ENCODE measurements at regions not wholly inside any gene's neighbourhood (a gene's known extent, or its start where the extent isn't known, plus 50 kb on each side); places are given as distances from the start of the nearest gene placed in this dataset.
A peak's percentile ranks its signal among the peaks of the same experiment; 100 is the strongest.
"Not testable (repeated sequence)": the region's sequence is repeated elsewhere in the genome, so short reads cannot be mapped to it uniquely, and the experiment has no call there.

- DNase-seq (ENCODE audit: low spot score): no peak
Observed at GRCh38 chr4:112708772-112709171, 71.8 kb downstream of the LARP7 start.

DNA sequence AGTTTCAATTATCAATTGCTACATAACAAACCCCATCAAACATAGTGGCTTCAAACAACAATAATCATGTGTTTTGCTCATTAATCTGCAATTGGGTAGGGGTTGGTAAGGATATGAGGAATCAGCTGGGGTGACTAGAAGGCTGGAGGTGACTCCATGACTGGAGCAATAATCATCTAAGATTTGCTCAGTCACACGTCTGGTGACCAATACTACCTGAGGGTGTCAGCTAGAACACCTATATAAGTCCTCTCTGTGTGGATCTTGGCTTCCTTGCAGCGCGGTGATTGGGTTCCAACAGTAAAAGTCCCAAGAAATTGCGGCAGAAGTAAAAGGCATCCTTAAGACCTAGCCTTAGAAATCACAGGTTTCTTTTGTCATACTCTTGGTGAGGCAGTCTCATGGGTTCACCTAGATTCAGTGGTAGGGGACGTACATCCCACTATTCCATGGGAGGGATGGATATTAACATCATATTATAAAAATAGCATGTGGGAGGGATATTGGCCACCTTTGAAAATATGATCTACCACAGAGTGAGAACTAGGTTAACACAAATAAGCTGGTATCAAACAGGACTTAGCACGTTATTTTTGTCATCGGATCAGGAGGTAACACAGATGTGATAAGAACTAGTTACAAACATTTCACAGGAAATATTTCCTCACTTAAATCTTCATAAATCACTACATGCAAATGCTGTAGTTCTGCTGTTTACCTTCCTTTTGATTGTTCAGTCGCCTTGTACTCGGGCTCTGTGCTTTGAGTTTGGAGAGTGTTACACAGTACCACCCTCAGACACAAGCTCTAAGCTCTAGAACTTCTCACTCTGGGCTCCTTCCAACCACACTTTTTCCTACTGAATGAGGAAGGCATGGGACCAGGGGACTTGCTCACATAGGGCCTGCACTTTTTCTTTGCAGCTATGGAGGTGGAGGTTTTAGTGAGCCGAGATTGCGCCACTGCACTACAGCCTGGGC lies 78.3 kb downstream of the LARP7 start:
- no peak for DNase-seq (ENCODE audit: low spot score)

DNA sequence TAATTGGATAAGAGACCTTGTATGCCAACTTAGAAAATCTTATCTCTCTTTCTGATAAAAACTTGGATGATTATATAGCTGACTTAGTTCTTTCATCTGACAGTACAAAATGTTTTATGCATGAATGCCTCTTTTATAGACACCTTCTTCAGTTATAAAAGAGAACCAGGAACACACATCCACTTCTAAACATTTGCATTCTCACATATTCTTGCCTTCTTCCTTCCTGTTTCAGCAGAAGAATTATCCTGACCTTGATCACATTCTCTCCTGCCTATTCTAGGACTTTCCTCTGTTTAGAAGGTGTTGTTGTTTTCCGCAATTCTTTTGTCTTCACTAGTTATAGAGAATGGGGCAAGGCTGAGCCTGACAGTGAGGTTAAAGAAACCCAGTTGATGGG lies 80.9 kb downstream of the LARP7 start:
- DNase-seq (ENCODE audit: low spot score): no peak

DNA sequence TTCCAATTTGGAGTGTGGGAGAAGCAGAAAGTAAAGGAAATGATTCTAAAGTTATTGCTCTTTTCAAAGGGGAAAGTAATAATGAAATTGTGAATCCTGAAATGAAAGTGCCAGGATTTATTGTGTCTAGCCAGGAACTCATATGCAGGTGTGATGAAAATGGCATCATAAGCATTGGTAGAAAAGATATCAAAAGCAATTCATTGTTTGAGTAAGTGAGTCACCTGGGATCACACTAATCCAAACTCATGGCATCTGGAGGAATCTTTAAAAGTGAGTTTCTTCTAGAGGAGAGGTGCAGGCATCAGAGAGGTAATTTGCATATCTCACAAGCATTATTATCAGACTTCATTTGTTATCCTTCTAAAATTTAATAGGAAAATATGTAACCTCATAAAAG lies 84.7 kb downstream of the LARP7 start:
- DNase-seq (ENCODE audit: low spot score): no peak

DNA sequence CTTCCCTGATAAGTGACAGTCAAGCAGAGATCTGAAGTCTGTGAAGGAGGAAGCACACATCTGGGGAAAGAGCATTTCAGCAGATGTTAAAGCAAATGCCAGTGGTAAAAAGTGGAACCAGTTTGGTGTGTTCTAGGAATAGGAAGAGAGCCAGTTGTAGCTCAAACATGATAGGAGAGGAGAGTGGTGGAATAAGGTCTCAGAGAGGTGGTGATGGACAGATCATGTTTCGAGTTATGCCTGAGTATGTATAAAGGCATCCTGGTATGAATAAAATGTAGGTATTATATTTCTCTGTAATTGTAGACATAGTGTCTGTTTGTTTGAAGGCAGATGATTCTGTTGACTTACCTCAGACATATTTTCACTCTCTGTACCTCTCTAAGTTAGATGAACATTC lies 89.1 kb downstream of the LARP7 start:
- no peak for DNase-seq (ENCODE audit: low spot score)

GRCh38 chr4:112727728-112728127 lies 90.8 kb downstream of the LARP7 start:
- not testable (repeated sequence) for DNase-seq (ENCODE audit: low spot score)

GRCh38 chr4:112731715-112732114 lies 94.8 kb downstream of the LARP7 start:
- DNase-seq (ENCODE audit: low spot score): no peak

- DNase-seq (ENCODE audit: low spot score): no peak
Observed at GRCh38 chr4:112732142-112732541, 95.2 kb downstream of the LARP7 start.

GRCh38 chr4:112735474-112735951 lies 98.6 kb downstream of the LARP7 start:
- no peak for DNase-seq (ENCODE audit: low spot score)

DNA sequence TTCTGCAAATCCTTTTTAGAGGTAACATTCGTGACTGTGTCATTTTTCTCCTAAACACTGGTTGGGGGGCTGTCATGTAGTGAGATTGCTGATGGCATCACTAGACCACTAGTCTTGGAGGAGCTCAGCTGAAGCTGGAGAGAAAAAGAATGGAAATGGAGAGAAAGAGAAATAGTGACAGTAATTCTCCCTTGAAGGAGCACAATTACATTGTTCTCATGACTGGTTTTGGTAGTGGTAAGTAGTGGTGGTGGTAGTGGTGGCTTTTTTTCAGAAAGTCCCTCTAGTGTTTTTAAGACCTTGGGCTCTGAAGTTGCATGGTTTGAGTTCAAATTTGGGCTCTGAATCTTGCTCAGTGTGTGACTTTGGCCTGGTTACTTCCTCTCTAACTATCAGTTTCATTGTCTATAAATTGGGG lies 99.8 kb downstream of the LARP7 start:
- no peak for DNase-seq (ENCODE audit: low spot score)

GRCh38 chr4:112739442-112739841 lies 102.5 kb downstream of the LARP7 start:
- DNase-seq (ENCODE audit: low spot score): no peak

GRCh38 chr4:112747036-112747435 lies 110.1 kb downstream of the LARP7 start:
- DNase-seq (ENCODE audit: low spot score): no peak

GRCh38 chr4:112748352-112748878 lies 111.5 kb downstream of the LARP7 start:
- no peak for DNase-seq (ENCODE audit: low spot score)

GRCh38 chr4:112750749-112751148 lies 113.8 kb downstream of the LARP7 start:
- DNase-seq (ENCODE audit: low spot score): not testable (repeated sequence)

- no peak for DNase-seq (ENCODE audit: low spot score)
Observed at GRCh38 chr4:112751447-112751846, 114.5 kb downstream of the LARP7 start.

- no peak for DNase-seq (ENCODE audit: low spot score)
Observed at GRCh38 chr4:112752061-112752460, 115.1 kb downstream of the LARP7 start.

DNA sequence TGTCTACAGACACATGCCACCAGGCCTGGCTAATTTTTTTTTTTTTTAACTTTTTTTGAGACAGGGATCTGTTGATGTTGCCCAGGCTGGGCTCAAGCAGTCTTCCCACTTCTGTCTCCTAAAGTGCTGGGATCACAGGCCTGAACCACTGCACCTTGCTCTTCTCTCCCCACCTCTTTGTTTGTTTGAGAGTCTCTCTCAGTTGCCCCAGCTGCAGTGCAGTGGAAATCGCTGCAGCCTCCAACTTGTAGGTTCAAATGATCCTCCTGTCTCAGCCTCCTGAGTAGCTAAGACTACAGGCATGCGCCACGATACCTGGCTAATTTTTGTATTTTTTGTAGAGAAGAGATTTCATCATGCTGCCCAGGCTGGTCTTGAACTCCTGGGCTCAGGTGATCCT lies 115.6 kb downstream of the LARP7 start:
- DNase-seq (ENCODE audit: low spot score): no peak

- no peak for DNase-seq (ENCODE audit: low spot score)
Observed at GRCh38 chr4:112753333-112753732, 116.4 kb downstream of the LARP7 start.

DNA sequence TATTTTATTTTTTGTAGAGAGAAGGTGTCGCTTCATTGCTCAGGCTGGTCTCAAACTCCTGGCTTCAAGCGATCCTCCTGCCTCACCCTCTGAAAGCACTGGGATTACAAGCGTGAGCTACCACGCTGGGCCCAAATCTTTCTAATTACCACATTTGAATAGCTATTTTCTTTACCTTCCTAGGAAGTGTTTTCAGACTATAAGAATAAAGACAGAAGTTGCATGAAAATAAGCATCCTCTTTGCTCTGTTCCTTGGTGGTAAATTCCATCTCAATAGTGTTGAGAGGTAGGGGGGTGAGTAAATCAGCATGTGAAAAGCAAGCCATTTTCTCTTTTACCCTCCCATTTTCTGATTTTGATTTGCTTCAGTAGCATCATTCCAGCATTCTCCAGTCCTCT lies 122.4 kb downstream of the LARP7 start:
- no peak for DNase-seq (ENCODE audit: low spot score)

DNA sequence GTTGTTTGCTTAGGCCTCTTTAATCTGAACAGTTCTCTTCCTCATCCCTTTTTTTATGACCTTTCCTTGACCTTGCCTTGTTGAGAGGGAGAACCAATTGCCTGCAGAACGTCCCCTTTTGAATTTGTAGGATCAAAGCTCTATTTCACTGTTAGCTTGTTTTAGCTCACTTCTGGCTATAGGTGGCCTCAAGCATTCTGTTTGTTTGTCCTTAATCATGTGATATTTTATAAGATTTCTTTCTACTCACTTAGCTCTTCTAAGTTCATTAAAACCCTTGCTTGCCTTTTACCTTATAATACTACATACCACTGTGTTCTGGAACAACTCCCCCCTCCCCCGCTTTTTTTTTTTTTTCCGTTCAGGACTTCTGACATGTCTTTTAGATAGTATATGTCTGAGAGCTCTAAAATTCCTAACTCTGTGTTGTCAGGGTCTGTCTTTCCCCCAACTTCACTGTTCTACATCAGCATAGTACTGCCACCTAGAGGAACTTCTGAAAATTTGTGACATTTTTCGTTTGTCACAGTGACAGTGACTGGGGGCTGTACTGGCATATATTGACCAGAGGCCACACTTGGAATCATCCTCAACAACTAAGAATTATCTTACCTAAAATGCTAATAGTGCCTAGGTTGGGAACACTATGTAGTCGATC lies 128.5 kb downstream of the LARP7 start:
- peak; percentile 27 for DNase-seq (ENCODE audit: low spot score)

DNA sequence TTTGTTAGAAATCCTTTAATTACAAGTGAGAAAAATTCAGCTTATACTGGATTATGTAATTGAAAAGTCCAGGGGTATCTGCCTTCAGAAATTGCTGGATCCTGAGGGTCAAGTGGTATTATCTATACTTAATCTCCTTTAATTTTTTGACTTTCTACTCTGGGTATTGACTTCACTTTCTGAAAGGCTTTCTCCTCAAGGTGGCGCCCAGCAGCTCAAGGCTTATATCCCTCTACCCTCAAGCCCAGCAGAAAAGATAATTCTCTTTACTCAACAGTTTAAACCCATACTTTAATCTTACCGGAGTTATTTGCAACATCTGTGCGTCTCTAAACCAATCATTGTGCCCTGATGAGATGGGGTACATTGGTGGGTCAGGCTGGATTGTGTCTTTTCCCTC lies 129.5 kb downstream of the LARP7 start:
- peak; percentile 25 for DNase-seq (ENCODE audit: low spot score)

DNA sequence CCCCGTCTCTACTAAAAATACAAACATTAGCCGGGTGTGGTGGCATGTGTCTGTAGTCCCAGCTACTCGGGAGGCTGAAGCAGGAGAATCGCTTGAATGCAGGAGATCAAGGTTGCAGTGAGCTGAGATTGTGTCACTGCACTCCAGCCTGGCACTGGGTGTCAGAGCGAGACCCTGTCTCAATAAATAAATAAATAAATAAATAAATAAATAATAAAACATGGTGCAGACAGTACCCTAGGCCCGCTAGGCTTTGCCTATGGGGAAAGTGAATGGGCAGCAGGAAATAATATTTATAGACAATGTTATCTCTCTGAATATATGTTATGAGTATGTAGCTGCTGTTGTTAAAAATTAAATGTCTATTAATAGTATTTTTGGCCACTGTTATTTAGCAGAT lies 130.4 kb downstream of the LARP7 start:
- no peak for DNase-seq (ENCODE audit: low spot score)

DNA sequence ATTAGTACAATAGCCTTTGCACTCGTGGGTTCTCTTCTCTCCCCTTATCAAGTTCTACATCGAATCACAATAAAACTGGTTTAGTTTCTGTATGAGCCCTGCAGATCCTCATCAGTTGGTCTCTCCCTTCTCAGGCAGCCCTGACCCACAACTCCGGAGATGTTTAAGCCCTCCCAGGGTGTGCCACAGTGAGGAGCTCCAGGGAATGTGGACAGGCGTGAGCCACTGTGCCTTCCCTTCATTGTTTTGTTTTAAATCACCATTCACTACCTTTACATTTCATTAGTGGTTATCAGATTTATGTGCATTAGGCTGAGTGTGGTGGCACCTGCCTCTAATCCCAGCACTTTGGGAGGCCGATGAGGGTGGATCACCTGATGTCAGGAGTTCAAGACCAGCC lies 133.2 kb downstream of the LARP7 start:
- DNase-seq (ENCODE audit: low spot score): no peak
